Colon (tissue), 2 donors: ENCODE measurements at regions not wholly inside any gene's neighbourhood (a gene's known extent, or its start where the extent isn't known, plus 50 kb on each side); places are given as distances from the start of the nearest gene placed in this dataset.

Source experiments
- FAIRE-seq: peaks from 2 replicates; lab custom pipeline; 2012; peaks lifted over from hg19 to GRCh38; lab: Jason Lieb, UNC
- donor health status: control.
- donor health status: control.

- no peak for FAIRE-seq
These were observed 276.8 kb downstream of the TENT5A start for GRCh38 chr6:81475646-81476045.

- FAIRE-seq: peak; percentile 14
These were observed 286.6 kb downstream of the TENT5A start for GRCh38 chr6:81465859-81466258.

- FAIRE-seq: no peak
These were observed 296.1 kb downstream of the TENT5A start for GRCh38 chr6:81456416-81456815.

- FAIRE-seq: no peak
These were observed 296.8 kb downstream of the TENT5A start for GRCh38 chr6:81455641-81456040.

- FAIRE-seq: no peak
These were observed 300.7 kb downstream of the TENT5A start for GRCh38 chr6:81451787-81452186.

- no peak for FAIRE-seq
These were observed 302.3 kb downstream of the TENT5A start for GRCh38 chr6:81450180-81450579.

GRCh38 chr6:81446509-81446908, 306.0 kb downstream of the TENT5A start:
- no peak for FAIRE-seq

- FAIRE-seq: no peak
These were observed 313.1 kb downstream of the TENT5A start for GRCh38 chr6:81439417-81439816.

- FAIRE-seq: no peak
These were observed 315.5 kb downstream of the TENT5A start for GRCh38 chr6:81436990-81437389.

GRCh38 chr6:81413306-81413705, 339.2 kb downstream of the TENT5A start:
- FAIRE-seq: no peak

- FAIRE-seq: no peak
These were observed 350.4 kb downstream of the TENT5A start for GRCh38 chr6:81401970-81402690.

GRCh38 chr6:81396916-81397315, 355.6 kb downstream of the TENT5A start:
- no peak for FAIRE-seq

- no peak for FAIRE-seq
These were observed 365.3 kb downstream of the TENT5A start for GRCh38 chr6:81387163-81387562.

GRCh38 chr6:81384921-81385320, 367.6 kb downstream of the TENT5A start:
- FAIRE-seq: no peak

GRCh38 chr6:81383472-81383871, 369.0 kb downstream of the TENT5A start:
- FAIRE-seq: no peak

- FAIRE-seq: no peak
These were observed 369.6 kb downstream of the TENT5A start for GRCh38 chr6:81382852-81383251.

- no peak for FAIRE-seq
These were observed 371.0 kb downstream of the TENT5A start for GRCh38 chr6:81381382-81381916.

GRCh38 chr6:81380718-81381338, 371.7 kb downstream of the TENT5A start:
- FAIRE-seq: no peak

GRCh38 chr6:81376745-81377144, 375.7 kb downstream of the TENT5A start:
- FAIRE-seq: no peak

GRCh38 chr6:81373414-81373813, 379.1 kb downstream of the TENT5A start:
- no peak for FAIRE-seq

- no peak for FAIRE-seq
These were observed 380.6 kb downstream of the TENT5A start for GRCh38 chr6:81371930-81372329.

- FAIRE-seq: no peak
These were observed 385.5 kb downstream of the TENT5A start for GRCh38 chr6:81366972-81367371.

- no peak for FAIRE-seq
These were observed 390.2 kb downstream of the TENT5A start for GRCh38 chr6:81362246-81362645.

GRCh38 chr6:81353262-81353661, 399.2 kb downstream of the TENT5A start:
- FAIRE-seq: no peak
